SK-N-SH treated with all-trans-retinoic acid at 6 μM for 48 hours (cell line): ENCODE measurements at regions not wholly inside any gene's neighbourhood (a gene's known extent, or its start where the extent isn't known, plus 50 kb on each side); places are given as distances from the start of the nearest gene placed in this dataset.

Experiments used
- ATAC-seq: fragments of 200-7000 bp; cut with Tn5 transposase; 3 replicates; pipeline ENCODE4 v1.9.1; 2020; ENCODE audit warnings: mild to moderate bottlenecking, moderate library complexity
- ARNTL ChIP-seq: fragments of 450-650 bp; formaldehyde crosslinking; IDR thresholded peaks from 2 replicates; pipeline ENCODE4 v1.5.0; 2020; ENCODE audit warnings: low read depth, mild to moderate bottlenecking, moderate library complexity, borderline replicate concordance
- BACH2 ChIP-seq: fragments of 250-450 bp; sonication (Bioruptor Pico); IDR thresholded peaks from 2 replicates; pipeline ENCODE4 v1.9.0; 2021; ENCODE audit warnings: mild to moderate bottlenecking, borderline replicate concordance
- CREB5 ChIP-seq: fragments of 250-450 bp; sonication (Bioruptor Pico); IDR thresholded peaks from 2 replicates; pipeline ENCODE4 v1.5.1; 2020; ENCODE audit warnings: low read depth, mild to moderate bottlenecking, moderate library complexity
- CSDC2 ChIP-seq: fragments of 250-450 bp; sonication (Bioruptor Pico); IDR thresholded peaks from 2 replicates; pipeline ENCODE4 v1.5.0; 2020; ENCODE audit warnings: mild to moderate bottlenecking, moderate library complexity
- CSRNP3 ChIP-seq: fragments of 250-450 bp; sonication (Bioruptor Pico); IDR thresholded peaks from 2 replicates; pipeline ENCODE4 v1.5.1; 2021; ENCODE audit warnings: mild to moderate bottlenecking, moderate library complexity
- GLIS3 ChIP-seq: fragments of 250-450 bp; sonication (Bioruptor Pico); IDR thresholded peaks from 2 replicates; pipeline ENCODE4 v1.5.0; 2020; ENCODE audit warnings: mild to moderate bottlenecking, moderate library complexity
- ISL1 ChIP-seq: fragments of 250-450 bp; sonication (Bioruptor Pico); IDR thresholded peaks from 2 replicates; pipeline ENCODE4 v2.1.2; 2022; ENCODE audit warnings: mild to moderate bottlenecking, moderate library complexity
- OSR1 ChIP-seq: fragments of 250-450 bp; sonication (Bioruptor Pico); IDR thresholded peaks from 2 replicates; pipeline ENCODE4 v1.8.0; 2022; ENCODE audit warnings: moderate library complexity, mild to moderate bottlenecking, inconsistent platforms
- POU6F1 ChIP-seq: fragments of 250-450 bp; sonication (Bioruptor Pico); IDR thresholded peaks from 2 replicates; pipeline ENCODE4 v1.8.0; 2021; ENCODE audit warnings: low read depth, mild to moderate bottlenecking, moderate library complexity, borderline replicate concordance
- PPARA ChIP-seq: fragments of 250-450 bp; sonication (Bioruptor Pico); IDR thresholded peaks from 2 replicates; pipeline ENCODE4 v1.5.0; 2020; ENCODE audit warnings: mild to moderate bottlenecking, borderline replicate concordance
- RARB ChIP-seq: fragments of 250-450 bp; sonication (Bioruptor Pico); IDR thresholded peaks from 2 replicates; pipeline ENCODE4 v1.8.0; 2021; ENCODE audit warnings: mild to moderate bottlenecking, moderate library complexity
- SNAI2 ChIP-seq: fragments of 250-450 bp; sonication (Bioruptor Pico); IDR thresholded peaks from 2 replicates; pipeline ENCODE4 v1.5.0; 2020; ENCODE audit warnings: mild to moderate bottlenecking, moderate library complexity
- TCF4 ChIP-seq: fragments of 250-450 bp; sonication (Bioruptor Pico); IDR thresholded peaks from 2 replicates; pipeline ENCODE4 v1.8.0; 2021; ENCODE audit warnings: mild to moderate bottlenecking, moderate library complexity, borderline replicate concordance
- TOX ChIP-seq: fragments of 250-450 bp; sonication (Bioruptor Pico); IDR thresholded peaks from 2 replicates; pipeline ENCODE4 v1.8.0; 2021; ENCODE audit warnings: mild to moderate bottlenecking, moderate library complexity, borderline replicate concordance
- TSHZ2 ChIP-seq: fragments of 250-450 bp; sonication (Bioruptor Pico); IDR thresholded peaks from 2 replicates; pipeline ENCODE4 v1.5.0; 2020; ENCODE audit warnings: mild to moderate bottlenecking, moderate library complexity
- ZC3H10 ChIP-seq: fragments of 250-450 bp; sonication (Bioruptor Pico); IDR thresholded peaks from 2 replicates; pipeline ENCODE4 v1.5.1; 2021; ENCODE audit warnings: mild to moderate bottlenecking, moderate library complexity
- ZFP3 ChIP-seq: fragments of 250-450 bp; sonication (Bioruptor Pico); IDR thresholded peaks from 2 replicates; pipeline ENCODE4 v1.5.0; 2020; ENCODE audit warnings: mild to moderate bottlenecking, moderate library complexity
- ZNF565 ChIP-seq: fragments of 450-650 bp; formaldehyde crosslinking; conservative IDR thresholded peaks from 2 replicates; pipeline ENCODE4 v1.5.0; 2020; ENCODE audit warnings: low read depth, mild to moderate bottlenecking, moderate library complexity
- ZNF70 ChIP-seq: fragments of 450-650 bp; formaldehyde crosslinking; IDR thresholded peaks from 2 replicates; pipeline ENCODE4 v1.5.0; 2020; ENCODE audit warnings: mild to moderate bottlenecking, moderate library complexity
- ZNF8 ChIP-seq: fragments of 450-650 bp; formaldehyde crosslinking; IDR thresholded peaks from 2 replicates; pipeline ENCODE4 v1.5.0; 2020; ENCODE audit warnings: mild to moderate bottlenecking, moderate library complexity
- TF ChIP-seq, protein P1 (sequence below): fragments of 250-450 bp; sonication (Bioruptor Pico); IDR thresholded peaks from 2 replicates; pipeline ENCODE4 v1.8.0; 2020; ENCODE audit warnings: mild to moderate bottlenecking, moderate library complexity, borderline replicate concordance

DNA sequence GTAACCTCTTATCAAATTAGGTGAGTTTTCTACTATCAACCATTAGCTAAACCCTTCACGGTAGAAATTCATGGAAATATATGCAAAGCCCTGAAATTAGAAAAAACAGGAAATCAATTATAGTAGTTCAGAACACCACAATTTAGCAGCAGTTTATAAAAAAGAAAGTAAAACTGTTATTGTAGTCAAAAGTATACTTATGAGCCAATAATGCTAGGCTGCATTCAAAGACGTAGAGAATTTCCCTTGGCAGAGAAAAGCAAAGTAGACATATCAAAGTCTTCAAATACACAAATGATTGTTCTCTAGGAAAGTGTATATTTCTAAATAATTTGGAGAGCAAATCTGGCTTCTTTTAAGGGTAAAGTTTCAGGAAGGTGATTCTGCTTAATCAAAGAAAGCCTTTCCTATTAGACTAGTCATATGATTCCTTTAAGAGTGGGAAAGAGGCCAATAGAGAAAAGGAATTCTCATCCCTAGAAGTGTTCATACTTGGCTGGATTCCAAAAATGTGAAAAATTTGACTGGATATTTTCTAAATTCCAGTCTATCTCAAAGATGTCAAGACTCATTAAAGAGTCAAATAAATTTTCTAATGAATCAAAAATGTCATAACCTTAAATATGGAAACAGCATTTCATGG lies 185.5 kb downstream of the SMC2 start:
- TF ChIP-seq, protein P1, sequence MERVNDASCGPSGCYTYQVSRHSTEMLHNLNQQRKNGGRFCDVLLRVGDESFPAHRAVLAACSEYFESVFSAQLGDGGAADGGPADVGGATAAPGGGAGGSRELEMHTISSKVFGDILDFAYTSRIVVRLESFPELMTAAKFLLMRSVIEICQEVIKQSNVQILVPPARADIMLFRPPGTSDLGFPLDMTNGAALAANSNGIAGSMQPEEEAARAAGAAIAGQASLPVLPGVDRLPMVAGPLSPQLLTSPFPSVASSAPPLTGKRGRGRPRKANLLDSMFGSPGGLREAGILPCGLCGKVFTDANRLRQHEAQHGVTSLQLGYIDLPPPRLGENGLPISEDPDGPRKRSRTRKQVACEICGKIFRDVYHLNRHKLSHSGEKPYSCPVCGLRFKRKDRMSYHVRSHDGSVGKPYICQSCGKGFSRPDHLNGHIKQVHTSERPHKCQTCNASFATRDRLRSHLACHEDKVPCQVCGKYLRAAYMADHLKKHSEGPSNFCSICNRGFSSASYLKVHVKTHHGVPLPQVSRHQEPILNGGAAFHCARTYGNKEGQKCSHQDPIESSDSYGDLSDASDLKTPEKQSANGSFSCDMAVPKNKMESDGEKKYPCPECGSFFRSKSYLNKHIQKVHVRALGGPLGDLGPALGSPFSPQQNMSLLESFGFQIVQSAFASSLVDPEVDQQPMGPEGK (CRISPR knock-in tag) = 0 out of 2 replicates have a peak, but pooled peaks have one; percentile 22
- TF ChIP-seq TOX = 0 out of 2 replicates have a peak, but pooled peaks have one; percentile 6
- no peak for TF ChIP-seq ZNF8
- peak; percentile 87 for TF ChIP-seq ISL1 (CRISPR knock-in tag)
- ATAC-seq = peak; percentile 84

DNA sequence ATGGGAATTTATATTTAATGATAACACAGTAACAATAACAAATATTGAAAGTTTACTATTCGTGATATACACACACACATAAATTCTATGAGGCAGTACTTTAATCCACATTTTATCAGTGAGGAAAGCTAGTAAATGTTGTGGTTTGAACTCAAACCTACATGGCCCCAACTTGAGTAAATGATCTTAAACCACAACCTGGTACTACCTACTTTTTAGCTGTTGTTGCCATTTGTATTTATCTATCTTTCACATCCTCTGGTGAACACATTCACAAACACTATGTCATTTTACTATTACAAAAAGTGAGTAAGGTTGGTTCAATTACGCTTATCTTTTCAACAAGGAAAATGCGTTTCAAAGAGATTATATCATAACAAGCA lies 186.1 kb downstream of the SMC2 start:
- TF ChIP-seq ZC3H10 (CRISPR knock-in tag) (0 out of 2 replicates have a peak, but pooled peaks have one; percentile 41), GLIS3 (no peak)
- peak; percentile 51 for ATAC-seq

DNA sequence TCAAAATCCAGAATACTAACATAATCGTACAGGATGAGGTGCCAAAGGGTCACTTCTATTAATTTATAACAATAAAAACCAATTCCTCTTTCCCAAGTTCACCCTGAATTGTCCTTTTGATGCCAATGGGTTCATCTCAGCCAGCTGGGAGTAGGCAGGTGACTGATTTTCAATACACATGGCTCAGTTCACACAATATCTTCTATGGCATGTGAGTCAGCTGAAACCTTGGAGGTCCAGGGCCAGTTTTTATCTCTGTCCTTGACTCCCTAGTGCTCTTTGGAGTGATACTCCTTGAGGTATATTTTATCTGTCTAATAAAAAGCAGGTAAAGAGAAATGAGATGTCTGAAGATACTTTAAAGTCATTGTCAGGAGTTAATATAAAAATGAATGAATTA lies 186.6 kb downstream of the SMC2 start:
- TF ChIP-seq ZFP3 (CRISPR knock-in tag) (no peak), OSR1 (CRISPR knock-in tag) (no peak), BACH2 (CRISPR knock-in tag) (no peak), POU6F1 (CRISPR knock-in tag) (no peak), SNAI2 (no peak), CREB5 (CRISPR knock-in tag) (no peak), ARNTL (CRISPR knock-in tag) (no peak), ZNF70 (CRISPR knock-in tag) (no peak)
- TF ChIP-seq, protein P1 (CRISPR knock-in tag) = no peak
- no peak for ATAC-seq

- no peak for ATAC-seq
- TF ChIP-seq RARB (CRISPR knock-in tag) = no peak
- no peak for TF ChIP-seq ARNTL (CRISPR knock-in tag)
- no peak for TF ChIP-seq SNAI2
- no peak for TF ChIP-seq OSR1 (CRISPR knock-in tag)
- TF ChIP-seq, protein P1 (CRISPR knock-in tag) = no peak
- TF ChIP-seq TSHZ2 (CRISPR knock-in tag) = no peak
- TF ChIP-seq CREB5 (CRISPR knock-in tag) = no peak
- no peak for TF ChIP-seq TOX
- no peak for TF ChIP-seq ZNF70 (CRISPR knock-in tag)
- no peak for TF ChIP-seq PPARA (CRISPR knock-in tag)
- no peak for TF ChIP-seq ZNF565
- no peak for TF ChIP-seq BACH2 (CRISPR knock-in tag)
- no peak for TF ChIP-seq CSRNP3
- no peak for TF ChIP-seq TCF4 (CRISPR knock-in tag)
- no peak for TF ChIP-seq CSDC2
Measured at GRCh38 chr9:104286187-104286586, 192.1 kb downstream of the SMC2 start.
